Loucy (cell line): ENCODE measurements at regions not wholly inside any gene's neighbourhood (a gene's known extent, or its start where the extent isn't known, plus 50 kb on each side); places are given as distances from the start of the nearest gene placed in this dataset.

Experiments used
- H2AFZ ChIP-seq: fragments of 200-600 bp; sonication (generic); 2 replicates; pipeline ENCODE4 v1.6.0; 2016; ENCODE audit warnings: antibody characterized with exemption, mild to moderate bottlenecking, low read length, moderate library complexity
- H3F3A ChIP-seq: fragments of 200-600 bp; 2 replicates; pipeline ENCODE4 v1.6.0; 2016; ENCODE audit warnings: antibody characterized with exemption, low read depth, mild to moderate bottlenecking
- H3K27me3 ChIP-seq: fragments of 200-600 bp; sonication (generic); 2 replicates; pipeline ENCODE4 v1.6.1; 2014; ENCODE audit warnings: low read length, mild to moderate bottlenecking; ENCODE audit not compliant: insufficient read depth, poor library complexity, severe bottlenecking
- H3K36me3 ChIP-seq: fragments of 200-600 bp; sonication (generic); 2 replicates; pipeline ENCODE4 v1.6.1; 2016; ENCODE audit warnings: low read length; ENCODE audit not compliant: insufficient read depth
- H3K4me1 ChIP-seq: fragments of 200-600 bp; sonication (generic); 2 replicates; pipeline ENCODE4 v1.5.1; 2014; ENCODE audit warnings: low read length, mild to moderate bottlenecking; ENCODE audit not compliant: insufficient read depth, poor library complexity, severe bottlenecking
- H3K4me2 ChIP-seq: fragments of 200-600 bp; sonication (generic); 2 replicates; pipeline ENCODE4 v1.6.0; 2014; ENCODE audit warnings: antibody characterized with exemption, low read length, low read depth, mild to moderate bottlenecking; ENCODE audit not compliant: poor library complexity, severe bottlenecking
- H3K4me3 ChIP-seq: fragments of 200-600 bp; sonication (generic); 2 replicates; pipeline ENCODE4 v1.5.1; 2014; ENCODE audit warnings: low read length, mild to moderate bottlenecking, mixed read lengths; ENCODE audit not compliant: poor library complexity, severe bottlenecking
- H3K79me2 ChIP-seq: fragments of 200-600 bp; sonication (generic); 2 replicates; pipeline ENCODE4 v1.6.1; 2014; ENCODE audit warnings: low read length; ENCODE audit not compliant: insufficient read depth
- H3K9ac ChIP-seq: fragments of 200-600 bp; sonication (generic); 2 replicates; pipeline ENCODE4 v1.6.0; 2014; ENCODE audit warnings: mild to moderate bottlenecking, low read depth, low read length, moderate library complexity; ENCODE audit not compliant: poor library complexity, severe bottlenecking
- H3K9me2 ChIP-seq: fragments of 200-600 bp; sonication (generic); replicated peaks from 2 replicates; pipeline ENCODE4 v1.6.1; 2016; ENCODE audit warnings: low read depth, low read length, mixed read lengths
- H3K9me3 ChIP-seq: fragments of 200-600 bp; sonication (generic); 2 replicates; pipeline ENCODE4 v1.6.1; 2014; ENCODE audit warnings: mild to moderate bottlenecking, antibody characterized with exemption, low read length, low read depth; ENCODE audit not compliant: insufficient read depth
- H4K20me1 ChIP-seq: fragments of 200-600 bp; sonication (generic); 2 replicates; pipeline ENCODE4 v1.6.0; 2014; ENCODE audit warnings: antibody characterized with exemption, low read length, mild to moderate bottlenecking; ENCODE audit not compliant: insufficient read depth, poor library complexity, severe bottlenecking
- CTCF ChIP-seq: fragments of 200-600 bp; sonication (generic); conservative IDR thresholded peaks from 2 replicates; pipeline ENCODE4 v1.5.1; 2014; ENCODE audit warnings: mild to moderate bottlenecking, antibody characterized with exemption, low read length
- EZH2phosphoT487 ChIP-seq: fragments of 200-600 bp; IDR thresholded peaks from 2 replicates; pipeline ENCODE4 v1.6.1; 2018; ENCODE audit warnings: antibody characterized with exemption, mild to moderate bottlenecking, moderate library complexity, borderline replicate concordance

GRCh38 chr4:188266386-188266785 lies 127.1 kb downstream of the TRIML1 start:
- Histone ChIP-seq H3K4me3 (no peak overlapping the region), H3K4me1 (no peaks in the 10 kb centered on the region), H3K36me3 (no peaks in the 10 kb centered on the region), H3K9me3 (peaks cover 12% of the 10 kb centered on the region; the same call in 1 of the 2 replicates), H2AFZ (no peak overlapping the region), H3K27me3 (no peaks in the 10 kb centered on the region), H3F3A (no peaks in the 10 kb centered on the region), H4K20me1 (no peaks in the 10 kb centered on the region), H3K9ac (no peak overlapping the region), H3K4me2 (no peak overlapping the region), H3K9me2 (no peaks in the 10 kb centered on the region), H3K79me2 (no peaks in the 10 kb centered on the region)
- TF ChIP-seq CTCF (no peak), EZH2phosphoT487 (no peak)

GRCh38 chr4:188268131-188268908 lies 129.1 kb downstream of the TRIML1 start:
- H3K4me2 ChIP-seq = no peak overlapping the region
- no peaks in the 10 kb centered on the region for H4K20me1 ChIP-seq
- H3F3A ChIP-seq = no peaks in the 10 kb centered on the region
- no peak overlapping the region for H3K9ac ChIP-seq
- no peaks in the 10 kb centered on the region for H3K9me2 ChIP-seq
- H3K36me3 ChIP-seq = no peaks in the 10 kb centered on the region
- H3K4me1 ChIP-seq = no peaks in the 10 kb centered on the region
- H3K9me3 ChIP-seq = peaks cover 12% of the 10 kb centered on the region; the same call in 1 of the 2 replicates
- no peak overlapping the region for H3K4me3 ChIP-seq
- no peak overlapping the region for H2AFZ ChIP-seq
- TF ChIP-seq EZH2phosphoT487 (no peak), CTCF (no peak)
- no peaks in the 10 kb centered on the region for H3K27me3 ChIP-seq
- H3K79me2 ChIP-seq = no peaks in the 10 kb centered on the region

GRCh38 chr4:188270273-188271069 lies 131.2 kb downstream of the TRIML1 start:
- Histone ChIP-seq H3K9me2 (no peaks in the 10 kb centered on the region), H3K4me2 (no peak overlapping the region), H3K79me2 (no peaks in the 10 kb centered on the region), H3K4me3 (no peak overlapping the region), H2AFZ (no peak overlapping the region), H3K9ac (no peak overlapping the region), H3K4me1 (no peaks in the 10 kb centered on the region), H3K27me3 (no peaks in the 10 kb centered on the region), H4K20me1 (no peaks in the 10 kb centered on the region), H3K9me3 (peaks cover 12% of the 10 kb centered on the region; the same call in 1 of the 2 replicates), H3K36me3 (no peaks in the 10 kb centered on the region), H3F3A (no peaks in the 10 kb centered on the region)
- TF ChIP-seq EZH2phosphoT487 (no peak), CTCF (no peak)
